NOMO-1 treated with DMSO at 0.1 percent for 48 hours (cell line): ENCODE measurements at regions not wholly inside any gene's neighbourhood (a gene's known extent, or its start where the extent isn't known, plus 50 kb on each side); places are given as distances from the start of the nearest gene placed in this dataset.
A peak's percentile ranks its signal among the peaks of the same experiment; 100 is the strongest.

Source experiments
- DNase-seq: peaks from one replicate; lab custom pipeline; 2025; ENCODE audit not compliant: unreplicated experiment; lab: John Stamatoyannopoulos, UW

DNA sequence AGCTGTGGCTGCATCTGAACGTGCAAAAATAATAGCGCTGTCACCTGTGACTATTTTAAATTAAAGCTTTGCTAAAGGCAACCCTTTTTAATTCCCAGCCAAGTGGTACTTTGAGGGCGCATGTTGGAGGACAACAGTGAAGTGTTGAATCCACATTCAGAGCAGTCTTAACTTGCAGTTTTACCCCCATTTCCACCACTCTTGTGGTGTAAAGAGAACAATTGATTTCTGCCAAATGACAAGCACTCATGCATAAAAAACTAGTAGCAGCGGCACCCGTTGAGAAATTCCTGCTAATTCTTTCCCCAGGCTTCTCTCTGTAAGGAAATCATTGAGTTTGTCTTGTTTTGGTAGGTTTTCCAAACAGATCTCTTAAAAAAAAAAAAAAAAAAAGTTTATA lies 1033.3 kb downstream of the EFNB2 start:
- no peak for DNase-seq

GRCh38 chr13:105497597-105497996 lies 1037.9 kb downstream of the EFNB2 start:
- no peak for DNase-seq

DNA sequence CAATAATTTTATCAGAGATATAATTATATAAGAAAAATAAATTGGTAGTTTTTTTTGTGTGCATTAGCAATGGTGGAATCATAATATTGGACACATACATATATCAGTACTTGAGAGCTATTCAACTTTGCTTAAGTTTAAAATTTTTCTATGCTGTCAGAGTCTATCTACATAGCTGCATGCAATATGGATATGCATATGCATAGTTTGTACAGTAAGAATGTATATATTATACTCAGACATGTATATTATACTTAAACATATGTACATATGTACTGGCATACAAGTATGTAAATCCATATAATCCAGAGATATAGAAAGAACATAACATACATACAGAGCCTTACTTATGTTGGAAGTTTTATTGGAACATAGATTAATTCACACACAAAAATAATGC lies 1043.2 kb downstream of the EFNB2 start:
- no peak for DNase-seq

GRCh38 chr13:105491345-105491744 lies 1044.1 kb downstream of the EFNB2 start:
- DNase-seq, result peak; percentile 78

GRCh38 chr13:105485081-105485480 lies 1050.4 kb downstream of the EFNB2 start:
- no peak for DNase-seq

DNA sequence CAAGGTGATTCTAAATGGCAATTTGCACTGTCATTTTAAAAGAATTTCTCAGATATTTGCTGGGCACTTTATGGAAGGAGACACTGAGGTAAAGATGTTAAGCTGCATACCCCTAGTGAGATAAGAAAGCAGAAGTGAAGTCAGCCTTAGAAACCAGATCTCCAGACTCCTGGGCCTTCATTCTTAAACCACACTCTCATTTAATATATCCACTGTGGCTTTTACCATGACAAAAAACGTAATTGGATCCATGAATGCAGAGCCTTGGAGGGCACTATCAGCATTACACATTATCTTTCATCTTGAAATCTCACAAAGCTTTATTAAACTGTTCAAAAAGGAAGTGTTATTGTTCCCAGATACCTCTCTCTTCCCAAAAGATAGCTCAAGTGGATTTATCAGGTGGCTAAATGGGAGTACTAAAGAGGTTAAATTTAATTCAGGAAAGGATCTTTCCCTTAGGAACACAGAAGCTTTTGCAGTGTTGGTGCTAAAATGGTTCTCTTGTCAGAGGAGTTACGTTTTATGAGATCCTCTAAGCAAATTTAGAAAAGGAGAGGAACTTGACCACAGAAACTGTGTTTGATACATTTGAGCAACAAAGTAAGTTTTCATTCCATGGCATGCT lies 1060.4 kb downstream of the EFNB2 start:
- DNase-seq, result peak; percentile 12

GRCh38 chr13:105471673-105472072 lies 1063.8 kb downstream of the EFNB2 start:
- DNase-seq, result no peak

DNA sequence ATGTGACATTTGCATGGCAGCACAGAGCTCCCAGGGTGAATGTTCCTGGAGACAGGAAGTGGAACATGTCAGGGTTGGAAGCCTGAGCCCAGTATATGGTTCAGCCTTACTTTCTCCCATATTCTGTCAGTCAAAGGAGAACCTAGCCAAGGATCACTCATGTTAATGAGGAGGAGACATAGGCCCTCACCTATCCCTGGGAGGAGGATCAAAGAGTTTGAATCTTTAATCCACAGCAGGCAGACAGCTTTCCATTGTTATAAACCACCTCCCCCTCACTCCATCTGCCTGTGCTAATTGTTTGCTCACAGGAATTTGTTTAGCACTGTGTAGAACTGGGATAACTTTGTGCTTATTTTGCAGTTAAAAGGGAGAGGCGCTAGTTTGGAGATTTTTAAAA lies 1069.1 kb downstream of the EFNB2 start:
- no peak for DNase-seq

DNA sequence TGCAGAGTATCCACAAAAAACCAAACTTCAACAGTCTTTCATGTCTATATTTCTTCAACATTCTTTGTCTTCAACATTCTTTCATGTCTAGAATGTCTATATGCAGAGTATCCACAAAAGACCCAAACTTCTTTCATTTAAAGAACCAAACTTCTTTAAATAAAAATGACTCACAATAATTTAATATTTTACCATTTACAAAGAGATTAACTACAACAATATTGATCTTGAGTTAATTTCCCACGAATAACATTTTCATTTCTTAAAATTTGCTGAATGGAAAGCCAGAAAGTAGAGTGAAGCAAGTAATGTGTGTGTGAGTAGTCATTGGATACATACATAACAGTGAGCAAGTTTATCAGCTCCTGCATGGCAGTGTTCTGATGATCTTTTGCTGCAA lies 1069.7 kb downstream of the EFNB2 start, which contains the start of gene DAOA:
DAOA (plus strand) TSS at position 301 of the 400 bp plus-strand sequence.
- no peak for DNase-seq

DNA sequence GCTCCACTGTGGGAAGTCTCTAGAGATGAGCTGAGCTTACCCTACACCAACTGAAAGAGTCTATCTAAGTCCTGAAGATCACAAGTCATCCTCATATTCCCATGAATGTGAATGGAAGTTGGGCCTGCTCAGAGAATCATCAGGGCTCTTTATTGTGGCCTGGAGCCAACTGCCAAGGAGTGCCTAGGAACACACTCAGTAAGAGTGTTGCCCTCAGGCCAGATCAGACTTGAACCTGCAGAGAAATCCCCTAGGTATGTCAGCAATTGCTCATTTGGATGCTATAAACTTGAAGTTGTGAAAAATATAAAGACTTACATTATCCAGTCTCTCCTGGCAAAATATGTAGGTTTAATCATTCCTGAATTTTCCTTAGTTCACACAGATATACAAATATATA lies 1070.2 kb downstream of the EFNB2 start:
- DNase-seq, result no peak

DNA sequence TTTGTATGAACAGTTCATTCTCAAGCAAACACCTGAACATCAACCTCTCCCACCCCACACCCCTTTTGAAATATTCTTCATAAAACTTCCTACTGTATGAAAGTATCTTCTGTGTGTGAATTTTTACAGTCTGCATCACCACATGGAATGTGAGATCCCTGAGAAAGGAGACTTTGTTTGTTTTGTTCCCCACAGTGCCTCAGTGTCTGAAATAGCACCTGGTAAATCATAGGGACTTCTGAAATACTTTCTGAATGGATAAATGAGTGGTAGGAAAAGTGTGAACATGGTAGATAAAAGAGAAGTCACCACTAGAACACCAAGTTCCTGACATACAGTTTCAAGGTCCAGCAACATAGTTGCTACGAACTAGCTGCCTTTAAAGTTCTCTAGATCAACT lies 1071.2 kb downstream of the EFNB2 start:
- no peak for DNase-seq

GRCh38 chr13:105463011-105463501 lies 1072.4 kb downstream of the EFNB2 start:
- DNase-seq, result no peak

GRCh38 chr13:105462098-105462497 lies 1073.4 kb downstream of the EFNB2 start:
- DNase-seq, result no peak

GRCh38 chr13:105452895-105453294 lies 1082.6 kb downstream of the EFNB2 start:
- DNase-seq, result no peak

DNA sequence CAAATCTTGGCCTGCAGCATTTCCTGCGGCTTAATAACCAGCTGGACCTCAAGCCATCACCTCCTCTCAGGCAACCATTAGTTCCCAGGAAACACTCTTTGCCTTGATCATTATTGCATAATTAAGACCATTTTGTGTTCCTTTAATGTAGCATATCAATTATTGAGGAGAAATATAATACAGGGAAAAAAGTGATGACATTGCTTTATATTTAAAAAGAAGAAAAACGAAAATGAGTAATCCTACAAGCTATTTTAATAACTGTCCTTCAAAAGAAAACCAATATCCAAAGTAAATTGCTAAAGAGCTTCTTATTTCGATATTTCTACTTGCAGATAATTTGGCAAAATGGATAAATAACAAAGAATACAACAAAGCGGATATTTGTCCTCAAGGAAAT lies 1084.7 kb downstream of the EFNB2 start:
- no peak for DNase-seq

- DNase-seq, result no peak
Measured at GRCh38 chr13:105448811-105449210, 1086.7 kb downstream of the EFNB2 start.

- DNase-seq, result peak; percentile 17
Measured at GRCh38 chr13:105446197-105446596, 1089.3 kb downstream of the EFNB2 start.

- DNase-seq, result peak; percentile 19
Measured at GRCh38 chr13:105445796-105446195, 1089.7 kb downstream of the EFNB2 start.

GRCh38 chr13:105442949-105443699 lies 1092.3 kb downstream of the EFNB2 start:
- DNase-seq, result no peak

- no peak for DNase-seq
Measured at GRCh38 chr13:105442040-105442439, 1093.4 kb downstream of the EFNB2 start.

GRCh38 chr13:105441051-105441750 lies 1094.3 kb downstream of the EFNB2 start:
- no peak for DNase-seq

DNA sequence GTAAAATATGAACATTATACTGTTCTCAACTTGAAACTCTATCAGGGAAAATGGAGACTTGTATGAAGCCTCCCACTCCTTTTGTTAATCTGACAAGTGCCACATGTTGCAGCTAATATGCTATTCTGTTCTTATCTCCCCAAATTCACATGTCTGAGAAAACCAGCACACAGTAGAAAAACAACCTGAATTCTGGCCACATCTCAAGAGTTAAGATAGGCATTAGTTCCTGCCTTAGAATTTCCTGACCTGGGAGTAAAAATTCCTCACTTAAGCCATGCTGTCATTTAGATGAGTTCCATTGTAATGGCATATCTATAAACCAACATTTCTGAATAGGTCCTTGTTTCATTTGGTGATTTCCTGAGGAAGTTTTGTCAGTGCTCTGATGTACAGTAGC lies 1098.5 kb downstream of the EFNB2 start:
- no peak for DNase-seq
